ENCODE measurements at regions not wholly inside any gene's neighbourhood (a gene's known extent, or its start where the extent isn't known, plus 50 kb on each side); places are given as distances from the start of the nearest gene placed in this dataset.

GRCh38 chr9:97779608-97780007 is 73.4 kb upstream of the FOXE1 start:
- TF ChIP-seq CTCF (conservative IDR thresholded peaks at IDR 0.05; ENCODE audit: low read length) (no peak), EZH2phosphoT487 (IDR thresholded peaks at IDR 0.05; ENCODE audit: borderline replicate concordance) (no peak)
